Upper lobe of left lung (tissue), 6 donors: ENCODE measurements at regions not wholly inside any gene's neighbourhood (a gene's known extent, or its start where the extent isn't known, plus 50 kb on each side); places are given as distances from the start of the nearest gene placed in this dataset.

Experiments
- ATAC-seq, 2 donors: fragments of 200-7000 bp; cut with Tn5 transposase; one replicate each; pipeline ENCODE4 v1.9.1; 2022; ENCODE audit warnings: mild to moderate bottlenecking in 2 of 2, moderate library complexity in 2 of 2; ENCODE audit not compliant: low FRiP score in 2 of 2
- DNase-seq, 2 donors: peaks; one replicate each; pipeline ENCODE4 v3.0.0-alpha.2; 2019 to 2020
- H3K27ac ChIP-seq, 4 donors: fragments of 200-600 bp; sonication (generic); one replicate each; pipeline ENCODE4 v1.5.1; 2016 to 2019
- H3K27me3 ChIP-seq, 4 donors: fragments of 200-600 bp; sonication (generic); one replicate each; pipeline ENCODE4 v1.5.1; 2017 to 2019
- H3K36me3 ChIP-seq, 4 donors: fragments of 200-600 bp; sonication (generic); one replicate each; pipeline ENCODE4 v1.5.1; 2016 to 2019
- H3K4me1 ChIP-seq, 4 donors: fragments of 200-600 bp; sonication (generic); one replicate each; pipeline ENCODE4 v1.5.1; 2018 to 2019
- H3K4me3 ChIP-seq, 4 donors: fragments of 200-600 bp; sonication (generic); one replicate each; pipeline ENCODE4 v1.5.1; 2017 to 2019; ENCODE audit warnings: mild to moderate bottlenecking in 2 of 4, moderate library complexity in 1 of 4
- H3K9me3 ChIP-seq, 4 donors: fragments of 200-600 bp; sonication (generic); one replicate each; pipeline ENCODE4 v1.5.1; 2018 to 2019
- CTCF ChIP-seq, 6 experiments: fragments of 450-650 bp in 4 of 6; fragments of 200-600 bp in 2 of 6; sonication (generic) in 2 of 6; IDR thresholded peaks; one replicate each; pipeline ENCODE4 v1.5.1; 2016 to 2019; ENCODE audit warnings: antibody characterized with exemption in 6 of 6
- EP300 ChIP-seq, 4 donors: sonication (generic); formaldehyde crosslinking; IDR thresholded peaks; one replicate each; pipeline ENCODE4 v1.5.1; 2017; ENCODE audit warnings: antibody characterized with exemption in 4 of 4, control low read depth in 2 of 4
- POLR2A ChIP-seq, 4 donors: fragments of 450-650 bp; IDR thresholded peaks; one replicate each; pipeline ENCODE4 v1.5.1; 2016 to 2017; ENCODE audit warnings: antibody characterized with exemption in 4 of 4, mild to moderate bottlenecking in 2 of 4
- POLR2AphosphoS5 ChIP-seq, 2 donors: sonication (generic); formaldehyde crosslinking; IDR thresholded peaks; one replicate each; pipeline ENCODE4 v1.5.1; 2017; ENCODE audit warnings: antibody characterized with exemption in 2 of 2
- WGBS, 2 donors: methylation state at CpG; one replicate each; pipeline ENCODE4 v1.1.5; 2017 to 2018; 5-methylcytosine and 5-hydroxymethylcytosine counted together
- donor health status: DM: no; HTN: no; CAD: no; lungs with moderate emphysema.
- donor health status: DM: no; HTN: yes; CAD: no; lungs with severe emphysema.

- Histone ChIP-seq H3K4me1 (no peaks in the 10 kb centered on the region), H3K27ac (no peak overlapping the region), H3K27me3 (no peaks in the 10 kb centered on the region), H3K4me3 (no peak overlapping the region), H3K9me3 (no peaks in the 10 kb centered on the region), H3K36me3 (no peaks in the 10 kb centered on the region)
- DNase-seq (no peak), ATAC-seq (no peak)
- 59 to 69% methylated on average over 2 of the region's 2 CpGs for WGBS, 2 donors
- no peak for TF ChIP-seq CTCF (IDR thresholded peaks at IDR 0.05)
Measured at GRCh38 chr18:11293794-11294193, 144.4 kb upstream of the PIEZO2 start.

- Histone ChIP-seq H3K9me3 (no peaks in the 10 kb centered on the region), H3K4me1 (no peaks in the 10 kb centered on the region), H3K36me3 (no peaks in the 10 kb centered on the region), H3K4me3 (no peak overlapping the region), H3K27me3 (no peaks in the 10 kb centered on the region), H3K27ac (no peak overlapping the region)
- WGBS, 2 donors, result 86 to 91% methylated on average over 3 of the region's 3 CpGs
- TF ChIP-seq POLR2AphosphoS5 (IDR thresholded peaks at IDR 0.05) (no peak), CTCF (IDR thresholded peaks at IDR 0.05) (no peak), POLR2A (IDR thresholded peaks at IDR 0.05) (no peak), EP300 (IDR thresholded peaks at IDR 0.05) (no peak)
- ATAC-seq (no peak), DNase-seq (no peak)
Measured at GRCh38 chr18:11290786-11291185, 141.4 kb upstream of the PIEZO2 start.

GRCh38 chr18:11289248-11289647 lies 139.9 kb upstream of the PIEZO2 start:
- Histone ChIP-seq H3K4me1 (no peaks in the 10 kb centered on the region), H3K4me3 (no peak overlapping the region), H3K27ac (no peak overlapping the region), H3K27me3 (no peaks in the 10 kb centered on the region), H3K36me3 (no peaks in the 10 kb centered on the region), H3K9me3 (no peaks in the 10 kb centered on the region)
- WGBS, 2 donors, result 100% methylated on average over 1 of the region's 1 CpG
- DNase-seq, result no peak
- no peak for TF ChIP-seq POLR2AphosphoS5 (IDR thresholded peaks at IDR 0.05)
- no peak for TF ChIP-seq CTCF (IDR thresholded peaks at IDR 0.05)
- TF ChIP-seq POLR2A (IDR thresholded peaks at IDR 0.05), result no peak
- no peak for TF ChIP-seq EP300 (IDR thresholded peaks at IDR 0.05)
- no peak for ATAC-seq

GRCh38 chr18:11288401-11288800 lies 139.0 kb upstream of the PIEZO2 start:
- no peaks in the 10 kb centered on the region for H3K4me1 ChIP-seq
- no peaks in the 10 kb centered on the region for H3K36me3 ChIP-seq
- DNase-seq, result no peak
- no peaks in the 10 kb centered on the region for H3K27me3 ChIP-seq
- H3K27ac ChIP-seq, result no peak overlapping the region
- 82 to 83% methylated on average over 1 of the region's 1 CpG for WGBS, 2 donors
- H3K4me3 ChIP-seq, result no peak overlapping the region
- TF ChIP-seq EP300 (IDR thresholded peaks at IDR 0.05), result no peak
- TF ChIP-seq CTCF (IDR thresholded peaks at IDR 0.05), result no peak
- no peak for TF ChIP-seq POLR2A (IDR thresholded peaks at IDR 0.05)
- no peak for TF ChIP-seq POLR2AphosphoS5 (IDR thresholded peaks at IDR 0.05)
- H3K9me3 ChIP-seq, result no peaks in the 10 kb centered on the region
- ATAC-seq, result no peak

GRCh38 chr18:11286431-11286830 lies 137.1 kb upstream of the PIEZO2 start:
- ATAC-seq, result no peak
- no peak overlapping the region for H3K4me3 ChIP-seq
- no peaks in the 10 kb centered on the region for H3K27me3 ChIP-seq

More at GRCh38 chr18:11286431-11286830, 137.1 kb upstream of the PIEZO2 start:
- 98 to 100% methylated on average over 3 of the region's 3 CpGs for WGBS, 2 donors
- no peak for TF ChIP-seq POLR2A (IDR thresholded peaks at IDR 0.05)
- no peak for TF ChIP-seq POLR2AphosphoS5 (IDR thresholded peaks at IDR 0.05)
- TF ChIP-seq CTCF (IDR thresholded peaks at IDR 0.05), result no peak
- no peak for TF ChIP-seq EP300 (IDR thresholded peaks at IDR 0.05)
- no peak for DNase-seq
- H3K27ac ChIP-seq, result no peak overlapping the region
- H3K4me1 ChIP-seq, result no peaks in the 10 kb centered on the region
- H3K36me3 ChIP-seq, result no peaks in the 10 kb centered on the region
- H3K9me3 ChIP-seq, result no peaks in the 10 kb centered on the region
